Tibial artery (tissue), 4 donors: ENCODE measurements at regions not wholly inside any gene's neighbourhood (a gene's known extent, or its start where the extent isn't known, plus 50 kb on each side); places are given as distances from the start of the nearest gene placed in this dataset.

Experiments used
- DNase-seq, 2 donors: peaks; one replicate each; pipeline ENCODE4 v3.0.0-alpha.2; 2019
- H3K27ac ChIP-seq, 2 donors: fragments of 200-600 bp; sonication (generic) in 1 of 2; 1 replicate in 1 of 2; 2 replicates in 1 of 2; pipeline ENCODE4 v1.5.1; 2018 to 2019; ENCODE audit warnings: mild to moderate bottlenecking in 1 of 2
- H3K27me3 ChIP-seq, 2 donors: fragments of 200-600 bp; sonication (generic) in 1 of 2; one replicate each; pipeline versions ENCODE4 v1.5.1 to v1.6.0; 2016 to 2019
- H3K36me3 ChIP-seq, 3 donors: fragments of 200-600 bp; sonication (generic) in 2 of 3; one replicate each; pipeline ENCODE4 v1.5.1; 2016 to 2019; ENCODE audit warnings: mild to moderate bottlenecking in 2 of 3
- H3K4me1 ChIP-seq, 4 donors: fragments of 200-600 bp; sonication (generic) in 2 of 4; 1 replicate in 3 of 4; 2 replicates in 1 of 4; pipeline ENCODE4 v1.5.1; 2016 to 2019
- H3K4me3 ChIP-seq, 2 donors: fragments of 200-600 bp; sonication (generic) in 1 of 2; 1 replicate in 1 of 2; 2 replicates in 1 of 2; pipeline ENCODE4 v1.5.1; 2018 to 2019; ENCODE audit warnings: mild to moderate bottlenecking in 2 of 2
- H3K9me3 ChIP-seq, 3 donors: fragments of 200-600 bp; sonication (generic) in 1 of 3; one replicate each; pipeline ENCODE4 v1.5.1; 2016 to 2019
- CTCF ChIP-seq, 2 experiments: fragments of 200-600 bp in 1 of 2; fragments of 450-650 bp in 1 of 2; IDR thresholded peaks; one replicate each; pipeline ENCODE4 v1.5.1; 2017 to 2019; ENCODE audit warnings: antibody characterized with exemption in 2 of 2, mild to moderate bottlenecking in 1 of 2, moderate library complexity in 1 of 2
- intact Hi-C: fragments of 100-400 bp; cut with DNase I; formaldehyde crosslinking; loops from one replicate; pipeline ENCODE4 v1.15.0; 2023; ENCODE audit warnings: low total_unique reads

- DNase-seq, result no peak
- Histone ChIP-seq H3K4me1 (no peaks in the 10 kb centered on the region), H3K36me3 (no peaks in the 10 kb centered on the region), H3K27me3 (peaks cover 0 to 35% of the 10 kb centered on the region in 2 donors), H3K4me3 (no peak overlapping the region), H3K9me3 (no peaks in the 10 kb centered on the region), H3K27ac (no peak overlapping the region)
- intact Hi-C loops, result no loop called here
- no peak for TF ChIP-seq CTCF (IDR thresholded peaks at IDR 0.05)
These were observed 91.5 kb downstream of the RTL6 start for GRCh38 chr22:44406341-44407170.

DNA sequence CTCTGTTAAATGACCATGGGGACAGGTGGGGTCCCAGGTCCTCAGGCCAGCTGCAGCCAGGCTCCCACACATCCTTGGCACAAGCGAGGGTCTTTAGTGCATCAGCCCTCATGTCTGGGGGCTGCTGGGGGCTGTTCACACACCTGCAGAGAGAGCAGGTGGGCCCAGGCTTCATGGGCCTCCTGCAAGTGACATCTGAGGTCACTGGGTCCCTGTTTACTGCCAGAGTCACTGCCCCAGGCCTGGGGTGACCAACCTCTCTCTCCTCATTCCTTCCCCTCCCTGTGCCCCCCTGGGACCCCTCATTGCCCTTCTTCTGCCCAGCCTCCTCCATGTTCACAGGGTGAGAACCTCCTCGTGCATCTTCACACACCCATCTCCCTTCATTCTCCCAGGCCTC, 92.4 kb downstream of the RTL6 start:
- intact Hi-C loops, result no loop called here
- no peak for DNase-seq
- H3K9me3 ChIP-seq, result no peaks in the 10 kb centered on the region
- no peak for TF ChIP-seq CTCF (IDR thresholded peaks at IDR 0.05)
- no peaks in the 10 kb centered on the region for H3K4me1 ChIP-seq
- H3K27ac ChIP-seq, result no peak overlapping the region
- no peak overlapping the region for H3K4me3 ChIP-seq
- peaks cover 0 to 27% of the 10 kb centered on the region in 2 donors for H3K27me3 ChIP-seq
- no peaks in the 10 kb centered on the region for H3K36me3 ChIP-seq

- TF ChIP-seq CTCF (IDR thresholded peaks at IDR 0.05), result no peak
- peaks cover 0 to 16% of the 10 kb centered on the region in 2 donors for H3K27me3 ChIP-seq
- no peaks in the 10 kb centered on the region for H3K4me1 ChIP-seq
- H3K9me3 ChIP-seq, result no peaks in the 10 kb centered on the region
- no peaks in the 10 kb centered on the region for H3K36me3 ChIP-seq
- no peak overlapping the region for H3K4me3 ChIP-seq
- DNase-seq, result peak in 1 of 2 donors; percentile 4
- H3K27ac ChIP-seq, result no peak overlapping the region
- intact Hi-C loops, result no loop called here
These were observed 91.7 kb upstream of the SHISAL1 start for GRCh38 chr22:44404341-44405020.

DNA sequence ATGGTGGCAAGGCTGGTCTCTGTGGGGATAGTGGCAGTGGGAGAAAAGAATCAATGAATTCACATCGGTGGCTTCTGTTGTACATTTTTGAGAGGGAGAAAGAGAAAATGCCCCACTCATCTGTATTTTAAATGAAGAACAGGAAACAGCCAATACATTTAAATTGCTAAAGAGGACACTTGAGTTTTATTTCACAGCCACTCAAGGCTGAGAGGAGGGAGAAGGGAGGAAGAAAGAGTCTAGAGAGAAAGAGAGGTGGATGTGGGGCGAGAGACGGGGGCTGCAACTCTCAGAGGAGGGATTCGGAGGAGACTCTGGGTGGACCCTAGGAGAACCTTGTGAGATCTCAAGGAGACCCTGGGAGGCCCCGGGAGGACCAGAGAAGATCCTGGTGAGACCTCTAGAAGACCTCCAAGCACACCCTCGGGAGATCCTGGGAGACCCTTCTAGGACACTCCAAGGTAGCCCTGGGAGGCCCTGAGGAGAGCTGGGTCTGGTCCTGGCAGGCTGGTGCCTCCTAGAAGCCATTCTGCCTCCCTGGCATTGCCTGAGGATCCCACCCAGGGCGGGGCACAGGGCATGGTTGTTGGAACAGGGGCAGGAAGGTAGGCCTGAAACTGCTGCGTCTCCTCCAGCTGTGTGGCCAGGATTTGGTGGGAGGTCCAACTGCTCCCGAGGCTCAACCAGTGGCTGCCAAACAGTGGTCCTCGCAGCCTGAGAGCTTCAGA, 91.0 kb upstream of the SHISAL1 start:
- intact Hi-C loops, result no loop called here
- DNase-seq, result peak; percentile 9 to 53
- peaks cover 0 to 10% of the 10 kb centered on the region in 2 donors for H3K27me3 ChIP-seq

More for the DNA sequence above, 91.0 kb upstream of the SHISAL1 start:
- H3K9me3 ChIP-seq, result no peaks in the 10 kb centered on the region
- H3K27ac ChIP-seq, result no peak overlapping the region
- TF ChIP-seq CTCF (IDR thresholded peaks at IDR 0.05), result no peak
- no peaks in the 10 kb centered on the region for H3K36me3 ChIP-seq
- H3K4me3 ChIP-seq, result no peak overlapping the region
- H3K4me1 ChIP-seq, result no peaks in the 10 kb centered on the region
